Calu3 (cell line): ENCODE measurements at regions not wholly inside any gene's neighbourhood (a gene's known extent, or its start where the extent isn't known, plus 50 kb on each side); places are given as distances from the start of the nearest gene placed in this dataset.

Experiments
- BruUV-seq: library from RNA; stranded (reverse); fragments of 400-500 nt; replicated peaks from 2 replicates; lab custom pipeline; 2021; lab: Mats Ljungman, UMichigan
- CTCF ChIA-PET: fragments of 300-600 bp; sonication (Branson Sonifier 250); formaldehyde crosslinking; loops from one replicate; lab custom pipeline; 2022; ENCODE audit warnings: antibody characterized with exemption; lab: Charles Lee
- DNase-seq: peaks from one replicate; pipeline ENCODE4 v3.0.0; 2022
- H3K27ac Mint-ChIP-seq: one replicate; pipeline ENCODE4 v1.8.0; 2022; ENCODE audit warnings: mixed read lengths; ENCODE audit not compliant: unreplicated experiment
- H3K27me3 Mint-ChIP-seq: one replicate; pipeline ENCODE4 v1.8.0; 2022; ENCODE audit warnings: mixed read lengths; ENCODE audit not compliant: unreplicated experiment
- H3K36me3 Mint-ChIP-seq: one replicate; pipeline ENCODE4 v1.8.0; 2022; ENCODE audit warnings: mild to moderate bottlenecking, moderate library complexity, mixed read lengths; ENCODE audit not compliant: insufficient read depth, unreplicated experiment
- H3K4me1 Mint-ChIP-seq: one replicate; pipeline ENCODE4 v1.8.0; 2022; ENCODE audit warnings: mild to moderate bottlenecking, low read depth, mixed read lengths; ENCODE audit not compliant: unreplicated experiment
- H3K4me3 Mint-ChIP-seq: one replicate; pipeline ENCODE4 v1.8.0; 2022; ENCODE audit warnings: mild to moderate bottlenecking, low read depth, moderate library complexity, mixed read lengths; ENCODE audit not compliant: unreplicated experiment
- H3K9me3 Mint-ChIP-seq: one replicate; pipeline ENCODE4 v1.8.0; 2022; ENCODE audit warnings: low read depth, mixed read lengths; ENCODE audit not compliant: unreplicated experiment
- intact Hi-C: fragments of 100-400 bp; cut with micrococcal nuclease; formaldehyde crosslinking; loops from one replicate; pipeline ENCODE4 v1.10.0; 2022; ENCODE audit not compliant: unreplicated experiment
- TF ChIP-seq, protein P1 (sequence below): fragments of 200-600 bp; IDR thresholded peaks from one replicate; pipeline ENCODE4 v1.8.0; 2022; ENCODE audit warnings: antibody characterized with exemption; ENCODE audit not compliant: unreplicated experiment

DNA sequence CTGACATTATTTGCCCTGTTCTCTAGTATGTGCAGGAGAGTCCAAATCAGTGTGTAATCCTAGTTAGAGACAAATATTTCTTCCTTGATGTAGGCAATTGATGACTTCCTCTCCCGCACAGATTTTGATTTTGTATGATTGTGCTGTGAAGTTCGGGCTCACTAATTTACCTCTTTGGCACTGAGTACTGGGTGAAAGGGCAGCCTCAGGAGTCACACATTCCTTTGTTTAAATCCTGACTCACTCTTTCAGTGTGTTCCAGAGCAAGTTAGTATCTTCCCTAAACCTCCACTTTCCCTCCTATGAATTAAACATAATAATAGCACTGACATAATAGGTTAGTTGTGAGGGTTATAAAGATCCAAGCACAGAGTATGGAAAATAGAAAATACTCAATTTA lies 269.7 kb downstream of the ISL1 start:
- intact Hi-C loops: loop anchor here (10.0 kb wide), 1 partner anchor 268 kb away; the partner anchor contains the start of gene ISL1
- CTCF ChIA-PET: no interaction called here
- peak; percentile 28 for DNase-seq
- TF ChIP-seq, protein P1, sequence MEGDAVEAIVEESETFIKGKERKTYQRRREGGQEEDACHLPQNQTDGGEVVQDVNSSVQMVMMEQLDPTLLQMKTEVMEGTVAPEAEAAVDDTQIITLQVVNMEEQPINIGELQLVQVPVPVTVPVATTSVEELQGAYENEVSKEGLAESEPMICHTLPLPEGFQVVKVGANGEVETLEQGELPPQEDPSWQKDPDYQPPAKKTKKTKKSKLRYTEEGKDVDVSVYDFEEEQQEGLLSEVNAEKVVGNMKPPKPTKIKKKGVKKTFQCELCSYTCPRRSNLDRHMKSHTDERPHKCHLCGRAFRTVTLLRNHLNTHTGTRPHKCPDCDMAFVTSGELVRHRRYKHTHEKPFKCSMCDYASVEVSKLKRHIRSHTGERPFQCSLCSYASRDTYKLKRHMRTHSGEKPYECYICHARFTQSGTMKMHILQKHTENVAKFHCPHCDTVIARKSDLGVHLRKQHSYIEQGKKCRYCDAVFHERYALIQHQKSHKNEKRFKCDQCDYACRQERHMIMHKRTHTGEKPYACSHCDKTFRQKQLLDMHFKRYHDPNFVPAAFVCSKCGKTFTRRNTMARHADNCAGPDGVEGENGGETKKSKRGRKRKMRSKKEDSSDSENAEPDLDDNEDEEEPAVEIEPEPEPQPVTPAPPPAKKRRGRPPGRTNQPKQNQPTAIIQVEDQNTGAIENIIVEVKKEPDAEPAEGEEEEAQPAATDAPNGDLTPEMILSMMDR: no peak
- H3K4me1 Mint-ChIP-seq: peaks cover 37% of the 10 kb centered on the region
- H3K9me3 Mint-ChIP-seq: no peaks in the 10 kb centered on the region
- H3K4me3 Mint-ChIP-seq: no peak overlapping the region
- BruUV-seq: no TSS peak
- no peaks in the 10 kb centered on the region for H3K36me3 Mint-ChIP-seq
- no peaks in the 10 kb centered on the region for H3K27me3 Mint-ChIP-seq
- peak overlapping the region; percentile 30 for H3K27ac Mint-ChIP-seq

DNA sequence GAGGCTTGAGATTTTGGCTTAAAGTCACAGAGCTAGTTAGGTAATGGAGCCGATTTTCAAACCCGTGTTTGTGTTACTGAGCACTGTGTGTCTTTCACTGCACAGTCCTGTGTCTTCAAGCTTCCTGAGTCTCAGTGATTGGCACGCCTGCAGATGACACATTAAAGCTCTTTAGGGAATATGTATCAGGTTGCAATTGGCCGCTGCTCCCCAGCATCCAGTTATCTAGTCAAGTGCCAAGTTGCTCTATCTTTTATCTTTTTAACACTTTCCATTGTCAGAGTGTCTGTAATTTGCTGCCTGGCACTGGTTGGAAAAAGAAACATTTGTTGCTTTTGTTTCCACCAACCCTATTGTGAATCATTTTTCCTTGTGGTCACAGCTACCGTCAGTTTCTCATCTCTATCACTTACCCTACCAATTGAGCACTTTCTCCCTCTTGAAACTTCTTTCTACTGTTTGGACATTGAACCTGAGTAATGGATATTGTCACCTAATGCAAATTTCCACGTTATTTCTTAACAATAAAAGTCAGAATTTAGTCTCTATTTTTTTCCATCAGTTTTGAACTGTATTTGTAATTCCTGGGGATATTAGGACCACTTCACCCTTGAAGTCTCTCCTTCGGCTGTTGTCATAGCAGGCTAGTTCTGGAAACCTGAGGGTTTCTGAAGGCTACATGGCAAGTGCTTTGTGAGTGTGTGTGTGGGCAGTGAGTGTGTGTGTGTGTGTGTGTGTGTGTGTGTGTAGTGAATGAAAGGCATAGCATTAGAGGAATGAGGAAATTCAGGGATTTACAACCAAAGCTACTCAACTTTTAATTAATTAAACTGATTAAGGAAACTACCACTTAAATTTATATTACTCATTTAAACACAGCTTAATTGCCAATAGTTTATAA lies 274.3 kb downstream of the ISL1 start:
- DNase-seq: no peak
- CTCF ChIA-PET: no interaction called here
- Mint-ChIP-seq H3K4me3 (no peak overlapping the region), H3K4me1 (peaks cover 18% of the 10 kb centered on the region), H3K27ac (no peak overlapping the region), H3K27me3 (no peaks in the 10 kb centered on the region), H3K9me3 (no peaks in the 10 kb centered on the region), H3K36me3 (no peaks in the 10 kb centered on the region)
- TF ChIP-seq, protein P1: no peak
- intact Hi-C loops: loop anchor here (10.0 kb wide), 1 partner anchor 273 kb away; the partner anchor contains the start of gene ISL1
- BruUV-seq: no TSS peak

DNA sequence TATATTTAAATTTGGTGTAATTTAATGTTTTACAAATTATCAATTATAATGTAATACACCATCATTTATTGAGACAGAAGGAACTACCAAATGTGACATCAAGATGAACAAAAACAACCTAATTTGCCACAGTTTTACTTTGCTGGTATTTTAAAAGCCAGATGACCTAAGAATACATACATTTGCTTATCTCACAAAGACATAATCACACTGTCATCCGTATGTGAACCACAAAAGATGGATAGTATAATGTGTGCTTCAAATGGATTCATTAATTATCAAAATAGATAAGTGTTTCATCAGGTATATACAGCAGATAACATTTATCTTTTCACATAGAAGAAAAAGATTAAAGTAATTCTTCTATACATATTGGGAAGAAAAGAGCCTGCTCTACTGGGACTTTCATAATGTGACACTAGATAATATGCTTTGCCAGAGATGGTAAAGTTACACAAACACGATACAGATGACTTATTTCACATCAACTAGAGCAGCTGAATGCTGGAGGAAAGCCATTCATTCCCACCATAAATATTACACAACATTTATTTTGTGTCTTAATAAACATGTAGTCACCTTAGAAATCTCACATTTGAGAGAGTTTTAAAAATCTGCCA lies 278.5 kb downstream of the ISL1 start:
- H3K4me3 Mint-ChIP-seq: no peak overlapping the region
- no peak overlapping the region for H3K27ac Mint-ChIP-seq
- no peak for DNase-seq
- H3K36me3 Mint-ChIP-seq: no peaks in the 10 kb centered on the region
- intact Hi-C loops: no loop called here
- no peaks in the 10 kb centered on the region for H3K27me3 Mint-ChIP-seq
- no peaks in the 10 kb centered on the region for H3K9me3 Mint-ChIP-seq
- TF ChIP-seq, protein P1: no peak
- CTCF ChIA-PET: no interaction called here
- H3K4me1 Mint-ChIP-seq: no peaks in the 10 kb centered on the region
- BruUV-seq: no TSS peak

DNA sequence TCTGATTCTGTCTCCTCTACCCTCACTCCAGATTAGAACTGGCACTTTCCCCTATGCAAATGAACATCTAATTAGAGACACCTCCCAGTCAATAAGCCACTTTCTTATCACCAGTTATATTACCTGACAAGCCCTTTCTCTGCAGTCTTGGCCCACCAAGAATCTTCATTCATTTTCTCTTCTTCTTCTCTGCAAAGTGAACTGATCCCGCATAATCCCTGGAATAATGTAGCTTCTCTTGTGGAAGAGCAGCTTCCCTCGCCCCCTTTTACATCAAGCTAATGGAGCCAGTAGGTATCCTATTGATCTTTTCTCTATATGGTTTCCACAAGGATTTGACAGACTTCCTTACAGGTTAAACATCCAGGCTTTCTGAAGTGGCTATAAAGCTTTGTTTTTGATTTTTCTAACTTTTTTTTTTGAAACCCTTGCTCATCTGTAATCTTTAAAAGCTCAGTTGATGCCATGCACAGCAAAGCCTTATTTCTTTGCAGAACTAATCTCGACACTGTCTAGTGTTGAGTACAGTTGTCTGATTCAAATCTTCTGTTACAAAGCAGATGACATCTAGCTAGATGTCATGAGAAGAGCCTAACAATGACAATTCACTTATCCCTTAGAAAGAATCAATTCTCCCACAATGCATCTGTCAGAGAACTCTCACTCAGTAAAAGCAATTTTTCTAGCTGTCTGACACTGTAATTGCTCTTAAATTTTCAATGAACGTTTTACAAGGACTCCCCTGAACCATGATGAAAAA lies 281.4 kb downstream of the ISL1 start:
- intact Hi-C loops: no loop called here
- Mint-ChIP-seq H3K27ac (no peak overlapping the region), H3K9me3 (no peaks in the 10 kb centered on the region), H3K27me3 (no peaks in the 10 kb centered on the region), H3K4me1 (no peaks in the 10 kb centered on the region), H3K4me3 (no peak overlapping the region), H3K36me3 (no peaks in the 10 kb centered on the region)
- no peak for DNase-seq
- TF ChIP-seq, protein P1: no peak
- BruUV-seq: no TSS peak
- CTCF ChIA-PET: no interaction called here
